ENCODE measurements at regions not wholly inside any gene's neighbourhood (a gene's known extent, or its start where the extent isn't known, plus 50 kb on each side); places are given as distances from the start of the nearest gene placed in this dataset.

DNA sequence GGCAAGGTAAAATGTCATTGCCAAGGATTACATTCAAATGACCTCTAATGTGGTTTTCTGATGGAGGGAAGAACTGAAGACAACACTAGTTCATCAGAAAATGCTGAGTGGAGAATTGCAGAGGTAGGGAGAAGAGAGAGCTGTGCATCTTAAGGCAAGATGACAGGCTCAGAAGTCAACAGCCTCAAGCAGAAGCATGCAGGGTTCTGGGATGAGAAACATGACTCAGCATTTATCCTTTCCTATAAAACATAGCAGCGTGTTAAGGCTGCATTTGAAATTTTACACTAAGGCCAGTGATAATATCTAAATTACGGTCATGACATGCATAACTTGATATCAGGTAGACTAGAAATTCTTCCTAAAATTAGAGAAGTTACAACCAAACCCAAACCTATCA, 53.7 kb upstream of the DYRK2 start:
- no peak for DNase-seq (ENCODE audit: low read depth)
- TF ChIP-seq, protein P1, sequence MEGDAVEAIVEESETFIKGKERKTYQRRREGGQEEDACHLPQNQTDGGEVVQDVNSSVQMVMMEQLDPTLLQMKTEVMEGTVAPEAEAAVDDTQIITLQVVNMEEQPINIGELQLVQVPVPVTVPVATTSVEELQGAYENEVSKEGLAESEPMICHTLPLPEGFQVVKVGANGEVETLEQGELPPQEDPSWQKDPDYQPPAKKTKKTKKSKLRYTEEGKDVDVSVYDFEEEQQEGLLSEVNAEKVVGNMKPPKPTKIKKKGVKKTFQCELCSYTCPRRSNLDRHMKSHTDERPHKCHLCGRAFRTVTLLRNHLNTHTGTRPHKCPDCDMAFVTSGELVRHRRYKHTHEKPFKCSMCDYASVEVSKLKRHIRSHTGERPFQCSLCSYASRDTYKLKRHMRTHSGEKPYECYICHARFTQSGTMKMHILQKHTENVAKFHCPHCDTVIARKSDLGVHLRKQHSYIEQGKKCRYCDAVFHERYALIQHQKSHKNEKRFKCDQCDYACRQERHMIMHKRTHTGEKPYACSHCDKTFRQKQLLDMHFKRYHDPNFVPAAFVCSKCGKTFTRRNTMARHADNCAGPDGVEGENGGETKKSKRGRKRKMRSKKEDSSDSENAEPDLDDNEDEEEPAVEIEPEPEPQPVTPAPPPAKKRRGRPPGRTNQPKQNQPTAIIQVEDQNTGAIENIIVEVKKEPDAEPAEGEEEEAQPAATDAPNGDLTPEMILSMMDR (conservative IDR thresholded peaks at IDR 0.05; ENCODE audit: low read length) = no peak
- no peak overlapping the region for H3K4me3 ChIP-seq (ENCODE audit: low read length)

DNA sequence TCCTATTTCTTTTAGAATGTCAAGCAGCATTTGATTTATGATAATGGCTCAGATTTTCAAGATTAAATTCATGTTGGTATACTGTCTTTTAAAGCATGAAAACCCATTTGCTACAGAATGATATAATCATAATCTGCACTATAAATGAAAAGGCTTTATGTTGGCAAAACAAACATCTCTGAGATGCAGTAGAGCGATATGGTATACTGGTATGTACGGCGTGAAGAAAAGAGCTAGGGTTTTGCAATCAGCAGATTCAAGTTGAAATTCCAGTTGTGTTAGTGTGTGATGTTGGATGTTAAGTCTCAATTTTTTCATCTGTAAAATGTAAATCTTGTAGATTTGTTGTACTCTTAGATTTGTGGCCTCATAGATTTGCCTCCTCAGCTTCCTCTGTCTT, 53.2 kb upstream of the DYRK2 start:
- TF ChIP-seq, protein P1 (conservative IDR thresholded peaks at IDR 0.05; ENCODE audit: low read length) = no peak
- H3K4me3 ChIP-seq (ENCODE audit: low read length) = no peak overlapping the region
- no peak for DNase-seq (ENCODE audit: low read depth)

- no peak overlapping the region for H3K4me3 ChIP-seq (ENCODE audit: low read length)
- DNase-seq (ENCODE audit: low read depth) = no peak
- TF ChIP-seq, protein P1 (conservative IDR thresholded peaks at IDR 0.05; ENCODE audit: low read length) = no peak
Observed at GRCh38 chr12:67598598-67598997, 49.9 kb upstream of the DYRK2 start.

Measured in AG10803 (cell line).